Umbilical cord (tissue), 1 donor: ENCODE measurements at regions not wholly inside any gene's neighbourhood (a gene's known extent, or its start where the extent isn't known, plus 50 kb on each side); places are given as distances from the start of the nearest gene placed in this dataset.

Experiments
- DNase-seq: peaks from one replicate; pipeline ENCODE4 v3.0.0-alpha.2; 2015; ENCODE audit warnings: low spot score

- no peak for DNase-seq
Measured at GRCh38 chr2:163459986-163460385, 275.8 kb downstream of the FIGN start.

GRCh38 chr2:163456953-163457743, 278.7 kb downstream of the FIGN start:
- no peak for DNase-seq

- no peak for DNase-seq
Measured at GRCh38 chr2:163455815-163456214, 280.0 kb downstream of the FIGN start.

DNA sequence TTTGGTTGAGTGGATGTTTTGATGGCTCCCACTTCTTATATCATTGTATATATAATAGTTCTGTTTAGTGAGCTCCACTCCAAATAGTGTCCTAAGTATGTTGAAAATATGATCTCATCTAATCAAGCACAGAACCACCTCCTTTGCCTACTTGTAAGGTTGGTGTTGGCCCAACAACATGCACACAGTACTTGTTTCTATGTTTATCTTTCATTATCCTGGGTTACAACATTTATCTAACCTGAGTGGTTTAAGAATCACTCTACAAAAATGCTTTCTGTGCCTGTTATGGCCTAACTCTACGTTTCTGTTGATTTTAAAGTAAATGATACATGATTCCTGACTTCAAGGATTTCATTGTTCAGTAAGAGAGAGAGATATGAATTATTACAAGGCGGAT, 281.9 kb downstream of the FIGN start:
- DNase-seq: no peak

DNA sequence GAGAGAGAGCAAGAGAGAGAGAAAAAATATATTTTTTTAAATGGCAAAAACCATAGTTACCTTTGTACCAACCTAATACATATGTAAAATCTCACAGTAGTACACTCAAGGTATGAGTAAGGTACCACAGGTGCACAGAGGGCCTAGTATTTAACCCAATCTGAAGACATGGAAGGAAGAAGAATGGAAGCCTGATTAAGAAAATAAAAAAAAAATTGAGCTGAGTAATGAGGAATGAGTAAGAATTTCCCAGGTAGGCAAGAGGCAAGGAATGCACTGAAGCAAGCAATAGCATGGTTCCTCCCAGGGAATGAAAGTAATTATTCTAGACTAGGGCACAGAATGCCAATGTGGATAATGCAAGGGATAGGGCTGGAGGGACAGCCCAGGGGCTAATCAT, 294.2 kb downstream of the FIGN start:
- no peak for DNase-seq

GRCh38 chr2:163436963-163437362, 298.8 kb downstream of the FIGN start:
- no peak for DNase-seq

GRCh38 chr2:163428187-163428586, 307.6 kb downstream of the FIGN start:
- no peak for DNase-seq

DNA sequence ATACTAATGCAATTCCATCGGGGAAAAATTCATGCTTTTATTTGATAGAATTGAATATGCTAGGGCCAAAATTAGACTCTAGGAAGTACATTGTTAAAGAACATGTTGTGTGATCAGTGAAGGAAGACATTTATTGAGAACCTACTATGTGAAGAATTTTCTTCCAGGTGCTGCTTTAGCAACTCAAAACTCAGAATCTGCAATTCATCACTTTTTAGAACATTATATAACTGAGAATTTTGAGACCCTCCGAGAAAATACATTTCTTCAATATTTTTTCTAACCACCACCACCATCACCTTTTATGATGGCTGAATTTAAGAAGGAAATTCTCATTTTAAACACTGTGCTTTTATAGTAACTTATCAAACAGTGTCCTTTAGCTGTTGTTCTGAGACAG, 315.2 kb downstream of the FIGN start:
- no peak for DNase-seq

DNA sequence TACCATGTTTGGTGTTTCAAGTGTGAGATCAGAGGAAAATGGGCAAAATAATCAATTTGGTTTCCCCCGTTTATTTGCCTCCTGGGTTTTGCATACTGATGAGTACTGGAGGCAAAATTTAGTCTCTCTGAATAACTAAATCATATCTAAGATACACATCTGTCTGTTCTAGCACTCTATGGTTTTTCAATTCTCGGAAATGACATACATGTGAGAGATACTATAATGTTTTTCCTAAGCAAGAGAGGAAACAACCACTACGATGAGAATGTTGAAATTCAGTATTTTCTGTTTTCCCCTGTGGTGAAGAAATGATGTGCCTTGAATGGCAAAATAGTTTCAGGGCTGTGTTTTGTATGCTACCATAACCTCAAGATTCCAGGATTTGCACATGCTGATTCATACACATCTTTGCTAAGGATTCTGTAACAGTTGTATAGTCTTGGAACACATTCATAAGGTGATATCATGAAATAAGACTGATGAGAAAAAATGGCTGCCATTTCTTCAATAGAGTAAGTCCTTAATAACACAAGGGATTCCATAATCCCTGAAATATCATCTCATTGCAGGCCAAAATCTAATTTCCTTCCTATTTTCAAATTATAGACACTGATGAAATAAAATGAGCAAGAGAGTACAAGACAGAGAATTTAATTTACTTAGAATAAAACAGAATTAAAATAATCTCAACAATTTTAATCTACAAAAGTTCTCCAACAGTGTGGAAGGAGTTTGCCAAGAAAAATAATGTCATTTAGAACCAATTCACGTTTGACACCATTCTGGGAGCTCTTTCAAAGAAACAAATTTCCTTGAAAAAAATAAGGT, 316.6 kb downstream of the FIGN start:
- no peak for DNase-seq

- no peak for DNase-seq
Measured at GRCh38 chr2:163417596-163418337, 318.0 kb downstream of the FIGN start.

DNA sequence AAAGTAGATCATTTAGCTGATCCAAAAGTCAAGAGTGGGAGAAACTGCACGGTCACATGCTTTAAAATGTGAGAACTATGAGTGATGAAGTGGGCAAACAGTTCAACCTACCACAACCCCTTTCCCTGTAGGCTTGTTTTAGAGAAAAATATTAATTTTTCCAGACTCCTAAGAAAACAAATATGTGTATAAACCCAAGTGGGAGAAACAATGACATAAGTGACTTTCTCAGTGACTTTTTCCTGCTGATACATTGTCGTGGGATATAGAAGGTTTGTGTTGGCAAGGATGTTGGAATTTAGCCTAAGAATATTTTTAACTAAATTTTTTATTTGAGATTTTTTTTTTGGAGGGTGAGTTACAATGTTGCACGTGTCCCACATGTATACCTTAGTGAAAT, 321.7 kb downstream of the FIGN start:
- DNase-seq: no peak

DNA sequence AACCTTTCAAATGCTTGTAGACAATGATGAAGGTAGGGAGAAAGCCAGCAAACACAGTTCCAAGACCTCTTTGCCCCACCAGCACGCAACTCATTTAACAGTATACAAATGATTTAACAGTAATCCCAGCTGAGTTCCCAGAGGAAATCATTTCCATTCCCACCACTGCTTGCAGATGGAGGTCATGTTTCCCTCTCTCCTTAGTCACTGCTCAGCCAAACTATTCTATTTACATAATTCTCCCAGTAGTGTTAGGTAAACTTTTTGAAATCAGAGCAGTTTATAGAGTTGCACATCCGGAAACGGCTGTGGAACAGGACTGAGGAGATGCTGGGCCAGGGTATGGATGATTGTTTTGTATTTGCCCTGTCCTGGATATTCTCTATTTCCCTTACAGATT, 328.5 kb downstream of the FIGN start:
- DNase-seq: no peak

- no peak for DNase-seq
Measured at GRCh38 chr2:163405298-163405697, 330.5 kb downstream of the FIGN start.

- no peak for DNase-seq
Measured at GRCh38 chr2:163401481-163401880, 334.3 kb downstream of the FIGN start.

- DNase-seq: no peak
Measured at GRCh38 chr2:163397451-163397850, 338.4 kb downstream of the FIGN start.

- DNase-seq: no peak
Measured at GRCh38 chr2:163395602-163396001, 340.2 kb downstream of the FIGN start.

DNA sequence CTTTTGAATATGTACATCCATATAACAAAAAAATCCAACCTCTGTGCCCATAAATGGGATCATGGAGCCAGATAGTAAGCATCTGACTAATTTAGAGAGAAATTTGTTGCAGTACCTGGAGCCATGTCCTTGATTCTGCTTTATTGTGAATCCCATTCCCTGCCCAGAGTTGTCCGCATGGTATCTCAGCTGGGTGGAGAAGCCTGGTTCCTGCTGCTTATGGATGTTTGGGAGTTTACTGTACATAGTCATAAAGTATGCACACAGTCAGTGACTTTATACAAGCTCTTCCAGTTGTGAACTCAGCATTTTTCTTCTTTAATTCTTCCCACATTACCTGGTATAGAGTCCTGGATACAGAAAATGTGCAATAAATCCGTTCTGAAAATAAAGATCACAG, 346.0 kb downstream of the FIGN start:
- no peak for DNase-seq

- no peak for DNase-seq
Measured at GRCh38 chr2:163375472-163375871, 360.3 kb downstream of the FIGN start.

- no peak for DNase-seq
Measured at GRCh38 chr2:163375070-163375469, 360.7 kb downstream of the FIGN start.

DNA sequence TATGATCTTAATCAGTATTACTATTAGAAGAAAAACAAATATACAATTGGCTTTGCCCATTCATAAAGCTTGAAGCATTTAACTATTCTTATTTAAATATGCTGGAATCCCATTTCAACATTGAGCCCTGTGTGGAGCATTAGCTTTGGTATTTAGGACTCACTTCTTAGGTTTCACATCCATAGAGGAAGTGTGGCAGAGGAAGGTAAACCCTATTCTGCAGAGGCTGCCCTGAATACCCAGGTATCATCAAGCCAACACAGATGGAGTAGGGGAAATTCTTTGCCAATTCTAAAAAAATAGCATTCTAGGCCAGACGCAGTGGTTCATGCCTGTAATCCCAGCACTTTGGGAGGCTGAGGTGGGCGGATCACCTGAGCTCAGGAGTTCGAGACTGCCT, 361.5 kb downstream of the FIGN start:
- no peak for DNase-seq

GRCh38 chr2:163373496-163373895, 362.3 kb downstream of the FIGN start:
- no peak for DNase-seq

- DNase-seq: no peak
Measured at GRCh38 chr2:163370169-163370886, 365.5 kb downstream of the FIGN start.
